SJCRH30 (cell line): ENCODE measurements at regions not wholly inside any gene's neighbourhood (a gene's known extent, or its start where the extent isn't known, plus 50 kb on each side); places are given as distances from the start of the nearest gene placed in this dataset.

Experiments
- DNase-seq, 2 experiments: peaks; one replicate each; pipeline ENCODE4 v3.0.0-alpha.2; 2015 to 2020
- H3K27ac ChIP-seq: fragments of 250-450 bp; sonication (Bioruptor Pico); 2 replicates; pipeline ENCODE4 v1.5.1; 2020; ENCODE audit warnings: mild to moderate bottlenecking, moderate library complexity
- H3K27me3 ChIP-seq: fragments of 250-450 bp; sonication (Bioruptor Pico); 2 replicates; pipeline ENCODE4 v1.5.1; 2020; ENCODE audit warnings: mild to moderate bottlenecking, moderate library complexity
- H3K36me3 ChIP-seq: fragments of 250-450 bp; sonication (Bioruptor Pico); 2 replicates; pipeline ENCODE4 v1.5.1; 2020; ENCODE audit warnings: mild to moderate bottlenecking, moderate library complexity
- H3K4me1 ChIP-seq: fragments of 250-450 bp; sonication (Bioruptor Pico); 2 replicates; pipeline ENCODE4 v1.5.1; 2020; ENCODE audit warnings: mild to moderate bottlenecking, moderate library complexity
- H3K4me3 ChIP-seq: fragments of 250-450 bp; sonication (Bioruptor Pico); 2 replicates; pipeline ENCODE4 v1.5.1; 2020; ENCODE audit warnings: mild to moderate bottlenecking, moderate library complexity
- H3K9me3 ChIP-seq: fragments of 250-450 bp; sonication (Bioruptor Pico); replicated peaks from 2 replicates; pipeline ENCODE4 v1.5.1; 2020; ENCODE audit warnings: mild to moderate bottlenecking, moderate library complexity

DNA sequence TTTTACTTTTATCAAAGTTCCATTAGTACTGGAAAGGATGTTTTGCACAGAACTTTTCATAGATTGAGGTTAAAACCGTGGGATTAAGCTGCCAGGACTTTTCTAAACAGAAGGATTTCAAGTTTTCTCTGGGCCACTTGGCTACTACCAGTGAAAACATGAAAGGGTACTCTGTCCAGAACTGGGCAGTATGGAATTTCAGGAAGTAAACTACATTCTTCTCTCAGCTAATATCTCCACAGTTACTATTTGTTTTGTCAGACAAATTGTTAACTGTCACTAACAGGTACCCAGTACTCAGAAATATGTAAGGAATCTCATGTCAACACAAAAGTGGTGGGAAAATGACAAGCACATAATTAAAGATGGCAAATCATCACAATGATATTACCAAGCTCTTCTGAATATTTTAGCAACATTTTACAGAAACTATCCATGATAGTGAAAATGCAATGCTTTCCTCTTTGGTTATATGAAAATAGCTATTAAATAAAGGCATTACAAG lies 454.4 kb downstream of the C4orf33 start:
- no peaks in the 10 kb centered on the region for H3K36me3 ChIP-seq
- no peaks in the 10 kb centered on the region for H3K4me1 ChIP-seq
- DNase-seq: no peak
- H3K4me3 ChIP-seq: no peak overlapping the region
- H3K27me3 ChIP-seq: no peaks in the 10 kb centered on the region
- no peaks in the 10 kb centered on the region for H3K9me3 ChIP-seq
- no peak overlapping the region for H3K27ac ChIP-seq

- no peak for DNase-seq
- Histone ChIP-seq H3K9me3 (no peaks in the 10 kb centered on the region), H3K4me3 (no peak overlapping the region), H3K27ac (no peak overlapping the region), H3K27me3 (no peaks in the 10 kb centered on the region), H3K36me3 (no peaks in the 10 kb centered on the region), H3K4me1 (no peaks in the 10 kb centered on the region)
Observed at GRCh38 chr4:129561280-129561679, 465.3 kb downstream of the C4orf33 start.

DNA sequence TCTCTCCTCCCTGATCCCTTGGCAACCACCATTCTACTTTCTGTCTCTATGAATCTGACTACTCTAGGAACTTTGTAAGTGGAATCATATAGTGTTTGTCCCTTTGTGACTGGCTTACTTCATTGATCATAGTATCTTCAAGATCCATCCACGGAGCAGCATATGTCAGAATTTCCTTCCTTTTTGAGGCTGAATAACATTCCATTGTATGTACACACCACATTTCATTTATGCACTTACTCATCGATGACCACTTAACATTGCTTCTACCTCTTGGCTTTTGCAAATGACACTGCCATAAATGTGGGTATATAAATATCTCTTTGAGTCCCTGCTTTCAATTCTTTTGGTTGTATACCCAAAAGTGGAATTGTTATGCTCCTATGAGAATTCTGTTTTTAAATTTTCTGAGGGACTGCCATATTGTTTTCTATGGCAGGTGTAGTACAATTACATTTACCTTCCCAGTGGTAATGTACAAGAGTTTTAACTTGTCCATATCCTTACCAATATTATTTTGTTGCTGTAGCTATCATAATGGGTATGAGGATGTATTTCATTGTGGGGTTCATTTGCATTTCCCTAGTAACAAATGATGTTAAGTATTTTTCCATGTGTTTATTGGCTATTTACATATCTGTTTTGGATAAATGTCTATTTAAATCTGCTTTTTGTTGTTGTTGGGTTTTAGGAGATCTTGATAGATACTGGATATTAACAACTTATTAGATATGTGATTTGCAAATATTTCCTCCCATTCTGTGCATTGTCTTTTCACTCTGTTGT lies 466.1 kb downstream of the C4orf33 start:
- no peaks in the 10 kb centered on the region for H3K36me3 ChIP-seq
- no peaks in the 10 kb centered on the region for H3K9me3 ChIP-seq
- H3K4me3 ChIP-seq: no peak overlapping the region
- H3K27me3 ChIP-seq: no peaks in the 10 kb centered on the region
- no peaks in the 10 kb centered on the region for H3K4me1 ChIP-seq
- DNase-seq: no peak
- no peak overlapping the region for H3K27ac ChIP-seq

DNA sequence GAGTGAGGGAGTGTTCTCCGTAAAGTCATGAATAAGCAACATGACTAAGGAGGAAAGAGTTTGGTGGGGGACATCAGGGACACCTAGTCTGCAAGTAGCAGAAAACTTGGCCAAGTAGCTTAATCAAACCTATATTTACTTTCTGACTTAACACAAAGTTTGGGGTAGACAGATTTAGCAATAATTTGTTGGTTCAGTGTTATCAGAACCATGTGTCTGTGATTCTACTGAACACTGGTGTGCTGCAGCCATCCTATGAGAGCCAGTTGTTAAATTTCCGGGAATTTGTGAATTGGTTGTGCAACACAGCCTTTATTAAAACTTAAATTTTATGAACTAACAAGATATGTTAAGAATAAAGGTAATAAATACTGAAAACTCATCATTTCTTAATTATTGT lies 469.3 kb downstream of the C4orf33 start:
- H3K27ac ChIP-seq: no peak overlapping the region
- no peaks in the 10 kb centered on the region for H3K9me3 ChIP-seq
- no peak for DNase-seq
- no peaks in the 10 kb centered on the region for H3K4me1 ChIP-seq
- H3K4me3 ChIP-seq: no peak overlapping the region
- no peaks in the 10 kb centered on the region for H3K36me3 ChIP-seq
- H3K27me3 ChIP-seq: no peaks in the 10 kb centered on the region

DNA sequence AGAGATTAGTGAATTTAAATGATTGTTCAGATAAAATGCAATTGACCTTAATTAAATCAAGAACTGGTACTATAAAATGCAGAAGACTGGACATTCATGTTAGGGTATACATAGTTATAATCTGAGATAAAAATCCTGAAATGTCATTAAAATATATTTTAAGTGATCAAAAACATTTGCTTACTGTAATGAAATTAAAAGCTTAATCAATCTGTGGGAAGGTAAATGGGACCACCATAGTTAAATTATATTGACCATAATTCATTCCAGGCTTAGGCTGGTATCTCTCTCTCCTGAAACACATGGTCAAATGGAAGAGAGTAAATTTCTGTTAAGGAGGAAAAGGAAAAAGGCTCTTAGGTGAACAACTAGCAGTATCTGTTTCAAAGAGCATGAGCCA lies 474.4 kb downstream of the C4orf33 start:
- Histone ChIP-seq H3K27ac (no peak overlapping the region), H3K27me3 (no peaks in the 10 kb centered on the region), H3K36me3 (no peaks in the 10 kb centered on the region), H3K4me1 (no peaks in the 10 kb centered on the region), H3K4me3 (no peak overlapping the region), H3K9me3 (no peaks in the 10 kb centered on the region)
- no peak for DNase-seq

GRCh38 chr4:129578336-129578735 lies 482.4 kb downstream of the C4orf33 start:
- no peaks in the 10 kb centered on the region for H3K27me3 ChIP-seq
- H3K9me3 ChIP-seq: no peaks in the 10 kb centered on the region
- H3K4me1 ChIP-seq: no peaks in the 10 kb centered on the region
- H3K36me3 ChIP-seq: no peaks in the 10 kb centered on the region
- H3K27ac ChIP-seq: peak overlapping the region; percentile 27
- H3K4me3 ChIP-seq: no peak overlapping the region
- no peak for DNase-seq

DNA sequence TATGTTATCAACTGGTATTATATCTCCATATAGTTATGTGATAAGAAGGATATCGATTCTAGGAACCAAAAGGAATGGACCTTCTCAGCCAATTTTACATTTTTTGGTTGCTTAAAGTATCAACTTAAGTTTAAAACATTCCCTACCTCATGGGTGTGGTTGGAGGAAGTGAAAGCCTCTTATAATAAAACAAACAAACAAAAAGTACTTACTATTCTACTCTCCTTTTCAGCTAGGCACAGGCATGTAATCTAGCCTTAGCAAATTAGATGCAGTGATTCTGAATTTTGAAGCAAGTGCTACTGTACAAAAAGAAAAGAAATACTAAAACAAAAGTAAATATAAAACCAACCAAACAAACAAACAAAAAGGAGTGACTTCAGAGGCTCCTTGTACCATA lies 485.4 kb downstream of the C4orf33 start:
- no peaks in the 10 kb centered on the region for H3K36me3 ChIP-seq
- H3K9me3 ChIP-seq: no peaks in the 10 kb centered on the region
- H3K4me3 ChIP-seq: no peak overlapping the region
- DNase-seq: no peak
- H3K27ac ChIP-seq: no peak overlapping the region
- H3K27me3 ChIP-seq: no peaks in the 10 kb centered on the region
- H3K4me1 ChIP-seq: no peaks in the 10 kb centered on the region

DNA sequence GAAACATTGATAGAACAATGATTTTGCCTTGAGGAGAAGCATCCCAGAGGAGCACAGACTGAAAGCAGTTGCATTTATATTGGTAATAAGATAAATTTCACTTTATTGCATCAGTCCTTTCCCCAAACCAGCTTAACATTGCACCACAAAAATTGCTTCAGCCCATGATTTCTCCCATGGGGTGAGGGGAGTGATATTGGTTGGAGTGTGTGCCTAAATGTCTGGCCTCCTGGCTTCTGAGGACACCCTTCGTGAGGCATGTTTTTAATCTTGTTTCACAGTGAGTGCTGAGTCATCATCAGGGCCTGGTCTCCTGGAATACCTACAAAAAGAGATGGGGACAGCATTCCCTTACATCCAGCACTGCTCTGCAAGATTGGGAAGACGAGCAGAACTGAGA lies 487.9 kb downstream of the C4orf33 start:
- Histone ChIP-seq H3K27me3 (no peaks in the 10 kb centered on the region), H3K9me3 (no peaks in the 10 kb centered on the region), H3K4me1 (no peaks in the 10 kb centered on the region), H3K27ac (no peak overlapping the region), H3K4me3 (no peak overlapping the region), H3K36me3 (no peaks in the 10 kb centered on the region)
- DNase-seq: no peak

DNA sequence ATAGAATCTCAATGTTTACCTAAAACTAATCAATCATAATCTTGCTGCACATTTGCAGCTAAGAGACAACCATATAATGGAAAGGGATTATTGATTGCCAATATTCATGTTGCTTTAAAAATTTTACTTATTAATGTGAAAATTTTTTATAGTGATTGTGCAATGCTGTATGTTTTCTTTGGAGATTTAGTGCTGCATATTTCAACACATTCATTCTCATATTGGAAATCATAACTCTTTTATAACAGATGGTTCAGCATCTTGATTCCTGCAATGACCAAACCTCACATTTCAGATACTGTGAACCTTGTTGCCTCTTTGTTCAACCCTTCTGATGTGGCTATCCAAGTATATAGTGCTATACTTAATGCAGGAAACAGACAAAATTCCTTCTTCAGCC lies 502.6 kb downstream of the C4orf33 start:
- H3K9me3 ChIP-seq: no peaks in the 10 kb centered on the region
- H3K27ac ChIP-seq: no peak overlapping the region
- H3K27me3 ChIP-seq: no peaks in the 10 kb centered on the region
- no peak overlapping the region for H3K4me3 ChIP-seq
- H3K4me1 ChIP-seq: no peaks in the 10 kb centered on the region
- H3K36me3 ChIP-seq: no peaks in the 10 kb centered on the region
- no peak for DNase-seq

- no peaks in the 10 kb centered on the region for H3K27me3 ChIP-seq
- no peaks in the 10 kb centered on the region for H3K9me3 ChIP-seq
- H3K4me1 ChIP-seq: no peaks in the 10 kb centered on the region
- DNase-seq: no peak
- no peaks in the 10 kb centered on the region for H3K36me3 ChIP-seq
- H3K4me3 ChIP-seq: no peak overlapping the region
- H3K27ac ChIP-seq: no peak overlapping the region
Observed at GRCh38 chr4:129600898-129601297, 504.9 kb downstream of the C4orf33 start.

DNA sequence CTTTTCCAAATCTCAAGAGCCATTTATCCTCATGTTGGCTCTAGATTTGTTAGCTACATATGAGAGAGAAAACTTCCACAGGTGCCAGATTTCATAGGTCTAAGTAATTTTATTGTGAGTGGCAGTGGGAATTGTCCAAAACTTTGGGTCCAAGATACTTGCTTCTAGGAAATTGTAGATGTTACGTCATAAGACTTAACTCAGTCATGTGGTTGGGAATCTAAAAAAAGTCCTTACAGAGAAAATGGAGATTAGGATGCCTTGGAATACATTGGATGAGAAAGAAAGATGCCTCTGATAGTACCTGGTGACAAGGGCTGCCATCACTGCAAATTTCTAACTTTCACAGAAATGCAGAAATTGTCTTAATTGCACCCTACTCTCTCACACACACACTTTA lies 506.5 kb downstream of the C4orf33 start:
- no peak overlapping the region for H3K4me3 ChIP-seq
- no peak overlapping the region for H3K27ac ChIP-seq
- H3K4me1 ChIP-seq: no peaks in the 10 kb centered on the region
- DNase-seq: no peak
- H3K36me3 ChIP-seq: no peaks in the 10 kb centered on the region
- no peaks in the 10 kb centered on the region for H3K27me3 ChIP-seq
- H3K9me3 ChIP-seq: no peaks in the 10 kb centered on the region

GRCh38 chr4:129603241-129603931 lies 507.4 kb downstream of the C4orf33 start:
- Histone ChIP-seq H3K9me3 (no peaks in the 10 kb centered on the region), H3K4me3 (no peak overlapping the region), H3K36me3 (no peaks in the 10 kb centered on the region), H3K27ac (no peak overlapping the region), H3K4me1 (no peaks in the 10 kb centered on the region), H3K27me3 (no peaks in the 10 kb centered on the region)
- DNase-seq: no peak

- Histone ChIP-seq H3K36me3 (no peaks in the 10 kb centered on the region), H3K4me1 (no peaks in the 10 kb centered on the region), H3K9me3 (no peaks in the 10 kb centered on the region), H3K27me3 (no peaks in the 10 kb centered on the region), H3K27ac (no peak overlapping the region), H3K4me3 (no peak overlapping the region)
- DNase-seq: no peak
Observed at GRCh38 chr4:129604632-129605255, 508.8 kb downstream of the C4orf33 start.

DNA sequence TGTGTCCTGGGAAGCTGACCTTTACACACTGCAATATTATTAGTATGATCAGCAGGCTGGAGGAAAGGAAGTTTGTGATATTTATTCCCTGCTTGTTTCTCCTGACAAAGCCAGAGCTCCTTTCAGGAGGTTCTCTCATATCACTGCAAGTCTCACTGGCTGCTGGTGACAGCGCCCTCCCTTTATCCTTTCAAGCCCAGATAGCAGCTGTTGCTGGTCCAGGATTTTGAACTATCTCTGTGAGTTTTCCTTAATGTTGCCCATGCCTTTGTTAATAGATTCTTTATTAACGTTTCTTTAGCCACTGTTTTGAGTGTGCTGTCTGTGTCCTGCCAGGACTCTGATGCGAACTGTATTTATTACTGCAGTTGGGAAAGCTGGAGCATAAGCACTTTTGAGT lies 518.7 kb downstream of the C4orf33 start:
- Histone ChIP-seq H3K4me3 (no peak overlapping the region), H3K4me1 (no peaks in the 10 kb centered on the region), H3K27me3 (no peaks in the 10 kb centered on the region), H3K27ac (no peak overlapping the region), H3K36me3 (no peaks in the 10 kb centered on the region), H3K9me3 (no peaks in the 10 kb centered on the region)
- DNase-seq: peak; percentile 2 to 38

DNA sequence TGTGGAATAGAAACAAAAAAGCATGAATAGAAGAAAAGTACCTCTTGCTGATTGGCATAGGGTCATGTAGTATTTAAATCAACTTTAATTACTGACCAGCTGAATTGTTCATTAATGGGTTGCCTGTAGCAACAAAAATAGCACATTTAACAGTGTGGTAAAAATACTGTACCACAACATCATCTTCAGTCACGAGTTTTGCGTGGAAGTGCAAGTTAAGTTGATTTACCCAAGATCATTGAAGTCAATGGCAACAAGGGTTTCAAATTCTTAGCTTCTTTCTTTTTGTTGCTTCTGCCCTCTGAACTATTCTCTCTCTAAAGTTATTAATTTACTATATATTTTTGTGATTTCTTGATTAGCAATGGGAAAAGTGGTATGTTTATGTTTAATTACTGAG lies 526.6 kb downstream of the C4orf33 start:
- Histone ChIP-seq H3K27me3 (no peaks in the 10 kb centered on the region), H3K4me1 (peaks cover 3% of the 10 kb centered on the region; the same call in 1 of the 2 replicates), H3K36me3 (no peaks in the 10 kb centered on the region), H3K9me3 (no peaks in the 10 kb centered on the region), H3K4me3 (no peak overlapping the region), H3K27ac (no peak overlapping the region)
- DNase-seq: no peak
